HG03045 (cell line): ENCODE measurements at regions not wholly inside any gene's neighbourhood (a gene's known extent, or its start where the extent isn't known, plus 50 kb on each side); places are given as distances from the start of the nearest gene placed in this dataset.

Experiments used
- ATAC-seq: cut with Tn5 transposase; IDR thresholded peaks from one replicate; pipeline ENCODE4 v1.9.1; 2021; ENCODE audit warnings: mild to moderate bottlenecking, moderate library complexity; ENCODE audit not compliant: unreplicated experiment

DNA sequence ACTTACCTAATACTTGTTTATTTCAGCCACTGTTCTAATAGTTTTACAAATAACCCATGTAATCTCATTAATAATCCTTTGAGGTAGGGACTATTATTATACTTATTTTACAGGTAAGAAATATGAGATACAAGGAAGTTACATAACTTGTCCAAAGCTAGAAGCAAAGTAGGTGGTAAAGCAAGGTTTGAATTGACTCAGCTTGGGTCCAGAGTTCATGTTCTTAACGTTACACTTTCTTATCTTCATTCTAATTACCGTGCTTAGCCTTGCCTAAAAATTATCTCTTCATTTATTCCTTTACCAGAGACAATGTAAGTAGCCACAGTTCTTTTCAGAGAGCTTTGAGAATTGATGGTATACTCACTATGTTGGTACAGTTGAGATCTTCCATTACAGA is 743.6 kb downstream of the KCNJ3 start:
- ATAC-seq = no peak

DNA sequence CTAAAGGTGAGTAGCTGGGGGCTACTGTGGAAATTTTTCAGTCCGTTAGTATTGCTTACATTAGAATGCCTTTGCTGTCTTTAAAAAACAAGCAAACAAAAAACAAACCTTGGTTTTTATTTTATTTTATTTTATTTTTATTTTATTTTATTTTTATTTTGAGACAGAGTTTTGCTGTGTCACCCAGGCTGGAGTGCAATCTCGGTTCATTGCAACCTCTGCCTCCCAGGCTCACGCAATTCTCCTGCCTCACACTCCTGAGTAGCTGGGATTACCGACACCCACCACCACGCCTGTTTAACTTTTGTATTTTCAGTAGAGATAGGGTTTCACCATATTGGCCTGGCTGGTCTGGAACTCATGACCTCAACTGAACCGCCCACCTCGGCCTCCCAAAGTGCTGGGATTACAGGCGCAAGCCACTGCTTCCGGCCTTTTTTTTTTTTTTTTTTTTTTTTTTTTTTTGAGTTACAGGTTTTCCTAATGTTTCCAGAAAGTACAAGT is 732.6 kb downstream of the KCNJ3 start:
- ATAC-seq = no peak

DNA sequence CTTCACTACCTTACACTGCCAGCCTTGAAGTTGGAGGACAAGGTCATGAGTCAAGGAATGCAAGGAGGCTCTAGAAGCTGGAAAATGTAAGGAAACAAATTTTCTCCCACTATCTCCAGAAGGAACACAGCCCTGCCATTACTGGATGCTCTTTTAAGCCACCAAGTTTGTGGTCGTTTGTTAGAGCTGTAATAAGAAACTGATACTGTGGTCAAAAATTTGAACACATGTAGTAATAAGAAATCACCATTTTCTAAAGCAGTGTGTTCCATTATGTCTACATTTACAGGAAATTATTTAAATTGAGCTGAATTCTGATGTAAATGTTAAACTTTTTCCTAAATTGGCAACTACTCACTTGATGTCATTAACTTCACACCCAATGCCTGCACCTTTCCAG is 729.0 kb downstream of the KCNJ3 start:
- ATAC-seq = no peak

DNA sequence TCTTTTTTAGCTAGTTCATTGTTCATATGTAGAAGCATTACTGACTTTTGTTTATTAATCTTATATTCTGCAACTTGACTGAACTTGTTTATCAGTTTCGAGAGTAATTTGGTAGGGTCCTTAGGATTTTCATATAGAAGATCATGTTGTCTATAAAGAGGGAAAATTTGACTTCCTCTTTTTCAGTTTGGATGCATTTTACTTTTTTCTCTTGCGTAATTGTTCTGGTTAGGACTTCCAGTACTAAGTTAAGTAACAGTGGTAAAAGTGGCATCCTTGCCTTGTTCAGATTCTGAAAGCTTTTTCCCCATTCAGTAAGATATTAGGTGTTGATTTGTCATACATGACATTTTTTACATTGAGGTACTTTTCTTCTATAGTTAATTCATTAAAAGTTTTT is 726.0 kb downstream of the KCNJ3 start:
- no peak for ATAC-seq

DNA sequence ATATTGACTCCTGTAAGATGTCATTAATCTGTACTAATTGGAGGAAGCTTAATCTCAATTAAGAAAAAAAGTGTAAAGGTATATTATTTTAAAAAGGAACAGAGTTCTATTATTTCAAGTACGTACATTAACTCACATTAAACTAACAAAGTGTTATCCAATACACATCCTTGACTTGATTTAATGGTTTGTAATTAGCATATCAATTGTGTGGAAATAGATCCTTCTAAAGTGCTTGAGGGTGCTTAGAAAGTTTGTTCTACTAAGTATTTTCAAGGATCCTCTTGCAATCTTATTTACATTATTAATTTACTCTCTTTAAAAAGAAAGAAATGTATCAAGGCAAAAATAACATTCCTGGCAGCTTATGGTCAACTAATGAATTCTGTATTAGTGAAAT is 720.3 kb downstream of the KCNJ3 start:
- no peak for ATAC-seq

DNA sequence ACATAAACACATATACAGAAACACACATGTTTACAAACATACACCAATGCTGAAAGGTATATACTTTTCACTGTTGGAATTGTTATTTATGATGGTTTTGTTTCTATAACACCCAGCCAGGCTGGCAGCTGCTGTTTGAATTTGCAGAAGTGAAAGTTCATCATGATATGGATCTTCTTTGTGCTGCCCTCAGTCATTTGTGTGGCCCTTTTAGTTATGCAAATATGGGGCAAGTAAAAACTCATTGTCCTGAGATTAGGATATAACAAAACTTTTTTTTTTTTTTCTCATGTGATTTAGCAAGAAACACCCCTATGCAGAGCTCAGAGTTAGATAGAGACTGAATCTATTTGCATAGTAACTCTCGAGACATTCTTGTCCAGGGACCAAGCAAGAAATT is 714.1 kb downstream of the KCNJ3 start:
- ATAC-seq = peak; percentile 59

DNA sequence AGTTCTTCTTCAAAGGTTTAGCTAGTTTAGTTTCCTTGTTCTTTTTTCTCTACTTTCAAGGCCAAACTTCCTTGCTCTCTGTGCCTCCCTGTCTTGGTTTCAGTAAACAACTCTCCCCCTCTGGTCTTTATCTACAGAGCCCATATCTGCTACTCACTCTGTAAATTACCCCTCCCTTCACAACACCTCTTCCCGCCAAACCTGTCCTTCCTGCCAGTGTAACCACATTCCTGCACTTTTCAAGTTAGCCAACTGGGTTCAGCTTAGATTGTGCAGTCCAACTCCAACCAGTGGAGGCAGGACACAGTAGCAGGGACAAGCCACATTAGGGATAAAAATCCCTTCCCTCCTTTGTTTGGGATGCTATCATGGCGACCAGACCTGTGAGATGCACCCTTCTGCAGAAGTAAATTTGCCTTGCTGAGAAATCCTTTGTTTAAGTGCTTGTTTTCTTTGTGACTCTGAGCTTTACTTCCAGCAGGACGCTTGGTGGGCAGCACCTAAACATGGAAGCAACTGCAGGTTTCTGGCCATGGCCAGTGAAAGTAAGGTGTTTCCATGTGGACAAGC is 706.0 kb downstream of the KCNJ3 start:
- ATAC-seq = no peak

DNA sequence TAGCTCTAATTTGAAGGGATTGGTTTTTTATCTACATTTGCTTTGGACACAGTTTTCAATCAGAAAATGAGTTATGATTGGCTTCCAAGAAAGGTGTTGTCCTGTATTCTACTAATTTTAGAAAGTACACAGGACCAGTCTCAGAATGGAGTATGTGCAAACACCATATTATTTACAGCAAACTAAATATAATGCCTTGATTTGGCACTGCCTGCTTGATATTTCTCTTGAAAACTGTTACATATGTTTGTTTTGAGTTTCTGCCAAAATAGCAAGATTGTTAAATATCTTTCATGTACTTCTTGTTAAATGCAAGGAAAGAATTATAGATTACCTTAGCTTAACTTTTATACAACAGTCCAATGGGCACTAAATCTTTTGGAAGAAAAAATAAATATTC is 694.9 kb downstream of the KCNJ3 start:
- ATAC-seq = no peak

DNA sequence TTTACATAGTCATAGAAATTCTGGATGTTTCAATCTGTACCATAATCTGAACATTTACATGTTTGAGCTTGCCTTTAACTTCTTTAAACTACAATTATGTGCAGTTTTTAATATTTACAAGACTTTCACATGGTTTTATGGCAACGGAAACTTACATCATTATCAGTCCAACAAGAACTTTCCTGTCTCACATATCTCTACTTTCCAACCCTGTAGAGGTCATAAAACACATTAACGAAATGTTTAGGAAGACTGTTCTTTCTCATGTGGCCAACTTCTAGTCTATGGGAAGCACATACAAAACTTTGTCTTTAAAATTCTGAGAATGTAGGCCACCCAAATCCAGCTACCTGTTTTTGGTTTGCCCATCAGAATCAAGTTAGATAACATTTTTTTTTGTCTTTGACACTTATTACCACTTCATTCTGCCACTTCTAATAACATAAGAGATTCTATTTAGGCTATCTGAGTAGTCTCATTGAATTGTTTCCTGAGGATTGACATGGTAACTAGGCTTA is 693.2 kb downstream of the KCNJ3 start:
- no peak for ATAC-seq

DNA sequence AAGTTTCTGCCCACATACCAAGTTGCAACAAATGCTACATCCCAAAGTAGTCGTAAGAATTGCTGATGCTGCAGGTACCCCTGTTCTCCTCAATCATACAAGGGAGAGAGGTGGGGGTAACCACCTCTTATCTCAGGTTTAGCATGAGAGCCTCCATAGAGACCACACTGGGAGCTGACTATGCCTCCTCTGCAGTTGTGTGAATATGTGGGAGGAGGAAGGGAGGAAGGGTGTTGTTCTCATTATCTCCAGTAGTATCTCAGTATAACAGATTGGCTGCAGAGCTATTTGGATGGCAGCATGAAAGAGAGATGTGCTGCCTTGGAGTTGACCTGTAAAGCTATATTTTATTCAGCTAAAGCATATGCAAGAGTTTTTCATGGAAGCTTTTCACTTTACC is 690.7 kb downstream of the KCNJ3 start:
- ATAC-seq = no peak

DNA sequence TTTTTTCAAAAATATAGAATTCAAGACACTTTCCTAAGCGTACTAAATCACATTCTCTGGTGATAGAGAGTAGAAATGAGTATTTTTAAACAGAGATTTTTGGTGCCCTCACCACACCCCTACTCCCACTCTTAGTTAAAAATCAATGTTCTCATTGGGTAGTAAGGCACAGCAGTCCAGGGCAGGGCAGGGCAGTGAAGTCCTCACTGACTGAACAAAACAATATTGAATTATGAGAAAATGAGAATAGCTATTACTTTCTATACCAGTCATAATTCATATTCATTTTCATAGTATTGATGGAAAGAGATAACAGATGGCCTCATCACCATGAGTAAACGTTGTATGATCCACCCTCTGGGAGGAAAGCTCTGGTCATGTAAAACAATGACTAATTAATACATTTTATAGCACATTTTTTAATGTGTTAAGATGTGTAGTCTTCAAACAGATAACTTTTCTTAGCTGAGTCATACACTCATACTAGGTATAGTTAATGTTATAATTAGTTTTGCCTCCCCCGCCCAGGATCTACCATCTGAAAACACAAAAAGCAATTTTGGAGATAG is 686.1 kb downstream of the KCNJ3 start:
- ATAC-seq = no peak

DNA sequence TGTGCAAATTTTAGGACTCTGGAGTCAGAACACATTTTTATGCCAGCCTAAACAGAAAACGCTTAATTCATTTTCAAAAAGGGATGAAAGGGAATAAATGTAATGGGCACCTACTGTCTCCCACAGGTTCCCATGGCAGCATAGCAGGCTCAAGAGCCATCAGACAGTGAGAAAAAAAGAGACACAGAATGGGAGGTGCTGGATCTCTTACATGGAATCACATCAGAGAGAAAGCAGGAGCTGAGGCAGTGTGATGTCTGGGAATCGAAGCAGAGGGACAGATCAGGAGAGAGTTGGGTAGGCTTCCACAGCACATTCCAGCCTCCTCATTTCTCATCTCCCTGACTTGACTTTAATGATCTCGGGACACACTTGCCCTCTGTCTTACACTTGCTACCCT is 684.3 kb downstream of the KCNJ3 start:
- no peak for ATAC-seq

DNA sequence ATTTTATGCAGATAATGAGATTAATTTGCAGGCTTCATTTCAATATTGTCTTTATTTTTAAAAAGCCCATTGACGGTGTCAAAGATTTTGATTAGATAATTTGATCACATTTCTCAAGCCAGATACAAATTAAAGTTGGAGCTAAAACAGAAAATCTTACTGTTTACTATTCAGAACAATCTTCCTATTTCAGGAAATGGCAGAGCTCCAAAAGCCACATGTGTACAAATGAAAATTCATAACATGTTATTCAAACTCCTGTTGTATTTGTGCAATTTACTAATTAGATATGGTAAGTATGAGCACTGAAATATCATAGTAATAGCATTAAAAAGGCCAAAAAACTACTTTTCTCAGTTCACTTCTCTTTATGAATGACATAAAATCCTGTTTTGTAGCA is 682.9 kb downstream of the KCNJ3 start:
- ATAC-seq = no peak

DNA sequence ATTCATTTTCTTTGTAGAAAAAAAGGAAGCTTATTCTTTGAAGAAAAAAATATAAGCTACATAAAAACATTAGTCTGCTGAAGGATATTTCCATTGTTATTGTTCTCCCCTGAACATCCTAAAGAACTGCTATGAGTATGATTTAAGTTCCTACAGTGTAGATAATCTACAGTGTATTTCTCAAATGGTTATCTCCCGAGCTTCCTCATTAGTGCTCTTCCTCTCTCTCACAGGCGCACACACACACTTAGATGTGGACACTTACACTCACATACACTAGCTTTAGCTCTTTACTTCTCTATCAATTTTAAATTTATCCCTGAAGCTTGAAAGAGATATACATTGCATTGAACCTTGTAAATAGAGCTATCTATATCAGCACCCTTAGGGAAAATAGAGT is 681.0 kb downstream of the KCNJ3 start:
- ATAC-seq = no peak

DNA sequence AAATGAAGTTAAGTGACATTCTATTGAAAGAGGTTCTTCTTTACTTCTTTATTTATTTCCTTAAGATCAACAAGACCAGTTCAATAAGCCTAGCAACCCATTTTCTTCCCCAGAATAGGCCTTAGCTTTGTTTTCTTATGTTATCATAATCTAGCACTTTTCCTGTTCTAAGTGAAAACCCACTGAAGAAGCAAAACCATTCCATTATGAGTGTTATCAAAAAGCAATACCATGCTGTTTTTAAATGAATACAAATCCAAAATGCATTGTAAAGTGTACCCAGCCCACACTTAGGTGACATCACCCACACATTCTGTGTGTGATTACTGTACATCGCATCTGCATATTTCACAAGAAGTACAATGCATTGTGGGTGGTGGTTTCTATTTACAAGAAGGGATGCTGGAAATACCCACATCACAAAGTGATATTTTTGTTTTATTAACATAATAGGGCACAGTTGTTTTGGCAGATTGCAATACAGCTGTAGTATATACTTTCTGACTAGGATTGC is 679.5 kb downstream of the KCNJ3 start:
- ATAC-seq = no peak

DNA sequence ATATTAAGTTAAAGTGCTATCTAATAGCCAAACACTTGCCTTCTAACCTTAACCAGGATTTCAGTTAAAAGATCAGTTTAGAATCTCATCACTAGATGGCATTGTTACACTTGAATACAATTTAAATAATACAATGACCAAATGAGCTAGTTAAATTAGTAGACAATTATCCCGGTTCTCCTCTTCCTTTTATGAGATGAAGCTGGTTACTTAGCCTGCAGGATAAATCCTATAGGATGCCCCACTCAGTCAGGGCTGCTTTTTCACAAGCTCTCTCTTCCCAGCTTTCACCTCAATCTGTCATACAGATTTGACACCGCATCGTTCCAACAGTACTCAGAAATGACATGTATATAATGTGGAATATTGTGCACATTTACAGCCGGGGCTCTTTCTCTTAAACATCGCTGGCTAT is 678.8 kb downstream of the KCNJ3 start:
- ATAC-seq = no peak

DNA sequence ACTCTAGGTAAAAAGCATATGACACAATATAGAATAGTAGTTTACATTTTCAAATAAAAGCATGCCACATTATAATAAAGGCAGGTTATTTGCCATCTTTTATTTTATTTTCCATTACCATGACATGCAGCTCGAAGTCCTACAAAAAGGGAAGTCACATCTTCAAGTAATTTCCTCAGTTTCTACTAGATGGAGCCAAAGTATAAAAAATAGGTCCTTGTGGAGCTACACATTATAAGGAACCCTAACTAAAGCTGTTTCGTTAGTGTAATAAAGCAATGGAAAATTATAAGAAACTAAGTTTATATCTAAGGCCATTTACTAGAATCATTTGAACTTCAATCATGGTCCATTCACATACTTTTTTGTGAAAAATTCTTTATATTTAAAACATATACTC is 674.5 kb downstream of the KCNJ3 start:
- ATAC-seq = no peak

DNA sequence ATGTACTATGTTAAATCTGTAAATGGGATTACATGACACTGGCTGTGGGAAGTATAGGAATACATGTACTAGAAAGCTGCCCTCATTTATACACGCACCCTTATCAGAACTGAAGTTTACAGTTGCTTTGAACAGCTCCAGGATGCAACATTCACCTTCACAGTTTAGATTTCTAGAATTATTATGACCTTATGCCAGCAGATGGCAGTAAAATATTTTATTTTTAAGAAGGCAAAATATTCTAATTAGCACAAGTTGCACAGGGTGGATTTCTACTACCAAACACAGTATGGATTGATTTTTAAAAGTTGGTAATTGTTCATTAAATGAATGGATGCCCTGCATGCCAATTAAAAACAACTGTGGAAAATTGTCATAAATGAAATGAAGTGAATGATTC is 670.4 kb downstream of the KCNJ3 start:
- no peak for ATAC-seq

DNA sequence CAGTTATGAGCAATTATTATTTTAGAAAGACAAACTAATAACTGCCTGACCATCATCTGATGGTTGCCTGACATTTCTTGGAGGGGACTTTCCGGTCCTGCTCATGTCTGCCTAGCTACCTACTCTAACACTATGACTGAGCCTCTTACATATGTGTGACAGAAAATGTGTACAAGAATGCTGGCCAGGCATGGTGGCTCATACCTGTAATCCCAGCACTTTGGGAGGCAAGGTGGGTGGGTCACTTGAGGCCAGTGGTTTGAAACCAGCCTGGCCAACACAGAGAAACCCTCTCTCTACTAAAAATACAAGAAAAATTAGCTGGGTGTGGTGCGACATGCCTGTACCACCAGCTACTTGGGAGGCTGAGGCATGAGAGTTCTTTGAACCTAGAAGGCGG is 666.3 kb downstream of the KCNJ3 start:
- no peak for ATAC-seq

DNA sequence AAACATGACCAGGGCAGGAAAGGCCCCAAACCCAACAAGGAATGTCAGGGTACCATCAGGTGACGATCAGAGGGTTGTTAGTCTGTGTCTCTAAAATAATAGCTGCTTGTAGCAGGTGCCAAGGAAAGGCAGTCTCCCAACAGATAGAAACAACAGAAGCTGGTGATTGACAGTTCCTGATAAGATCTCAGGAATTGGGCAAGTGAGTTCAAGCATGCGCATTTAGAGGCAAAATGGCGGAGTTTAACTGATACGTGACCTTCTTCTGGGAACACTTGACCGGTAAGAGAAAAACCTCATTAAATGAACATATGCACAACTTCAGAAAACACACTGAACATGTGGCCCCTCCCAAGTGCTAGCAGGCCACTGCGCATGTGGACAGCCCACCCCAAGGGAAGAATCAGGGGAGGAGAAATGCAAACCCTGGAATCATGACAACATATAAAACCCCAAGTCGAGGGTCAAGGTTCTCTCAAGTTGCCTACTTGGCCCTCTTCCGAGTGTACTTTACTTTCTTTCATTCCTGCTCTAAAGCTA is 664.9 kb downstream of the KCNJ3 start:
- ATAC-seq = no peak

DNA sequence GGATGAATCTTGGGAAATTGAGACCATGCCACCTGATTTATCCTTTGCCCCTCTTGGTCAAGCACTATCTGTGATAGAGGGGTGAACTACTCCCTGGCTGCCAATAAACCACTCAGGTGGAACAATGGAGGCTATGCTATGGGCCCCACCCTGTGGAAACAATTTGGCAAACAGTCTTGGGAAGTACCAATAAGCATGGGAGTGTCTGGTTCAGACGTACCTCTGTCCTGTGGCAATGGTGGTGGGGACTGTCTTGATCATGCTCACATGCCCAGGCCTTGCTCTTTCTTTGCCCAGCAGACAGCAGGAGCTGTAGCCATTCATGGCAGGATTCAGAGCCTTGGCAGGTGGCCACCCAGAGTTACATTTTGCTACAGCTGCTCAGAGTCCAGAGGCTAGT is 658.7 kb downstream of the KCNJ3 start:
- no peak for ATAC-seq

DNA sequence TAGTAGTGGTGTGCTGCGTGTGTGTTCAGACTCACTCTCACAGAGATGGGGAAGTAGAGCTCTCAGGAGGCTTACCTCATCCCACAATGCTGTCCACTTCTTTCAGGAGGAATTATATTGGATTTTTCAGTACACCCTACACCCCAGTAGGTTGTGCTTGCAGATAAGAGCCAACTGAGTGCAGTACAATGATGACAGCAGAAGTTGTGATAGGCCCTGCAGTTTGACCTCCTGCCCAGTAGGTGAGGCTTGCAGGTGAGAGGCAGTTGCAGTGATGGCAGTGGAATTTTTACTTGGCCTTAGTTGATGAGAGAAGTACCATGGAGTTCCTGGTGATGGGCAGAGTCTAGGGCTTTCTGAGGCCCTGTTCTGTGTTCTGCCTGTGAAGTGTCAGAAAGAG is 657.8 kb downstream of the KCNJ3 start:
- no peak for ATAC-seq
